NCI-H345 treated with DMSO at 0.1 percent for 48 hours (cell line): ENCODE measurements at regions not wholly inside any gene's neighbourhood (a gene's known extent, or its start where the extent isn't known, plus 50 kb on each side); places are given as distances from the start of the nearest gene placed in this dataset.

Experiments
- DNase-seq: peaks from one replicate; lab custom pipeline; 2025; ENCODE audit not compliant: unreplicated experiment; lab: John Stamatoyannopoulos, UW

GRCh38 chr2:172658945-172659344, 76.7 kb upstream of the RAPGEF4 start:
- DNase-seq: no peak

GRCh38 chr2:172662099-172662498, 73.5 kb upstream of the RAPGEF4 start:
- DNase-seq: no peak

GRCh38 chr2:172664766-172665165, 70.9 kb upstream of the RAPGEF4 start:
- no peak for DNase-seq

GRCh38 chr2:172667581-172668325, 67.9 kb upstream of the RAPGEF4 start:
- DNase-seq: no peak

- DNase-seq: no peak
Measured at GRCh38 chr2:172671501-172671900, 64.1 kb upstream of the RAPGEF4 start.

GRCh38 chr2:172672114-172672513, 63.5 kb upstream of the RAPGEF4 start:
- DNase-seq: no peak

- no peak for DNase-seq
Measured at GRCh38 chr2:172673056-172673683, 62.5 kb upstream of the RAPGEF4 start.

GRCh38 chr2:172674034-172674967, 61.3 kb upstream of the RAPGEF4 start:
- no peak for DNase-seq

GRCh38 chr2:172674968-172675303, 60.7 kb upstream of the RAPGEF4 start:
- DNase-seq: no peak

GRCh38 chr2:172677363-172677762, 58.3 kb upstream of the RAPGEF4 start:
- DNase-seq: no peak

- peak; percentile 9 for DNase-seq
Measured at GRCh38 chr2:172680436-172681068, 55.1 kb upstream of the RAPGEF4 start.

- DNase-seq: no peak
Measured at GRCh38 chr2:172685467-172685866, 50.2 kb upstream of the RAPGEF4 start.
